ENCODE measurements at regions not wholly inside any gene's neighbourhood (a gene's known extent, or its start where the extent isn't known, plus 50 kb on each side); places are given as distances from the start of the nearest gene placed in this dataset.
"Not testable (repeated sequence)": the region's sequence is repeated elsewhere in the genome, so short reads cannot be mapped to it uniquely, and the experiment has no call there.

- no peak for TF ChIP-seq CTCF (IDR thresholded peaks at IDR 0.05)
- H3K27ac ChIP-seq, result no peak overlapping the region
- H3K36me3 ChIP-seq, result no peaks in the 10 kb centered on the region
- no peaks in the 10 kb centered on the region for H3K4me1 ChIP-seq (ENCODE audit: insufficient read depth)
- H3K9me3 ChIP-seq, result no peaks in the 10 kb centered on the region
- intact Hi-C loops (cut with DNase I), result no loop called here
- no peak for DNase-seq
- H3K27me3 ChIP-seq, result no peaks in the 10 kb centered on the region
- no peak overlapping the region for H3K4me3 ChIP-seq
- WGBS, 3 donors, result 77 to 83% (median 79%) methylated on average over 10 of the region's 10 CpGs
These were observed 167.6 kb upstream of the ARSJ start for GRCh38 chr4:114146947-114147618.

- H3K9me3 ChIP-seq; H3K27ac ChIP-seq; H3K36me3 ChIP-seq; H3K27me3 ChIP-seq; intact Hi-C loops (cut with DNase I); H3K4me3 ChIP-seq; H3K4me1 ChIP-seq (ENCODE audit: insufficient read depth); DNase-seq: not testable (repeated sequence)
- 87 to 92% (median 89%) methylated on average over 17 of the region's 17 CpGs for WGBS, 3 donors
These were observed 168.3 kb upstream of the ARSJ start for GRCh38 chr4:114147619-114148208.

GRCh38 chr4:114148372-114149070 is 169.1 kb upstream of the ARSJ start:
- 95 to 97% (median 95%) methylated on average over 26 to 27 of the region's 27 CpGs for WGBS, 3 donors
- H3K36me3 ChIP-seq; H3K27me3 ChIP-seq; H3K4me3 ChIP-seq; intact Hi-C loops (cut with DNase I); H3K9me3 ChIP-seq; H3K27ac ChIP-seq; DNase-seq; H3K4me1 ChIP-seq (ENCODE audit: insufficient read depth): not testable (repeated sequence)

- Histone ChIP-seq H3K4me1 (ENCODE audit: insufficient read depth) (no peaks in the 10 kb centered on the region), H3K27me3 (no peaks in the 10 kb centered on the region), H3K27ac (no peak overlapping the region), H3K9me3 (no peaks in the 10 kb centered on the region), H3K4me3 (no peak overlapping the region), H3K36me3 (no peaks in the 10 kb centered on the region)
- TF ChIP-seq EP300 (IDR thresholded peaks at IDR 0.05), result no peak
- TF ChIP-seq POLR2A (IDR thresholded peaks at IDR 0.05), result no peak
- TF ChIP-seq CTCF (IDR thresholded peaks at IDR 0.05), result no peak
- DNase-seq, result no peak
- intact Hi-C loops (cut with DNase I), result no loop called here
- WGBS, 3 donors, result 70 to 90% (median 76%) methylated on average over 1 of the region's 1 CpG
These were observed 176.9 kb upstream of the ARSJ start for GRCh38 chr4:114156371-114156770.

GRCh38 chr4:114161809-114162208 is 182.4 kb upstream of the ARSJ start:
- intact Hi-C loops (cut with DNase I), result no loop called here
- H3K4me1 ChIP-seq (ENCODE audit: insufficient read depth), result no peaks in the 10 kb centered on the region
- no peaks in the 10 kb centered on the region for H3K9me3 ChIP-seq
- TF ChIP-seq POLR2A (IDR thresholded peaks at IDR 0.05), result no peak
- no peak for TF ChIP-seq EP300 (IDR thresholded peaks at IDR 0.05)
- TF ChIP-seq CTCF (IDR thresholded peaks at IDR 0.05), result no peak
- no peak for DNase-seq
- no peaks in the 10 kb centered on the region for H3K36me3 ChIP-seq
- no peak overlapping the region for H3K27ac ChIP-seq
- H3K4me3 ChIP-seq, result no peak overlapping the region
- H3K27me3 ChIP-seq, result no peaks in the 10 kb centered on the region

Measured in ovary (tissue), 7 donors.